OCI-LY1 (cell line): ENCODE measurements at regions not wholly inside any gene's neighbourhood (a gene's known extent, or its start where the extent isn't known, plus 50 kb on each side); places are given as distances from the start of the nearest gene placed in this dataset.

Experiments
- CTCF ChIP-seq: fragments of 200-600 bp; sonication (generic), shearing (Covaris generic); IDR thresholded peaks from 2 replicates; pipeline ENCODE4 v1.5.1; 2017; ENCODE audit warnings: mild to moderate bottlenecking, antibody characterized with exemption, low read length, moderate library complexity, mixed read lengths
- EZH2 ChIP-seq: fragments of 200-600 bp; sonication (generic), shearing (Covaris generic); IDR thresholded peaks from 2 replicates; pipeline ENCODE4 v1.8.0; 2017; ENCODE audit warnings: borderline replicate concordance, mixed run types, mild to moderate bottlenecking, antibody characterized with exemption, low read length, moderate library complexity, mixed read lengths

- TF ChIP-seq CTCF (no peak), EZH2 (no peak)
Measured at GRCh38 chr1:59063501-59063900, 233.4 kb upstream of the FGGY start.
